NB4 (cell line): ENCODE measurements at regions not wholly inside any gene's neighbourhood (a gene's known extent, or its start where the extent isn't known, plus 50 kb on each side); places are given as distances from the start of the nearest gene placed in this dataset.

ENCODE experiments used
- CTCF ChIP-seq: IDR thresholded peaks from one replicate; pipeline ENCODE4 v1.5.1; 2012; ENCODE audit warnings: low read depth, low read length
- MYC ChIP-seq: IDR thresholded peaks from 2 replicates; pipeline ENCODE4 v1.6.1; 2011; ENCODE audit warnings: low read depth, low read length
- POLR2A ChIP-seq: IDR thresholded peaks from 2 replicates; pipeline ENCODE4 v1.6.1; 2011; ENCODE audit warnings: mild to moderate bottlenecking; ENCODE audit not compliant: insufficient read length; ENCODE audit errors: extremely low read depth

- TF ChIP-seq CTCF (no peak), MYC (no peak), POLR2A (no peak)
These were observed 208.8 kb upstream of the ADRA1D start for GRCh38 chr20:4457566-4458543.
